GM18868 (cell line): ENCODE measurements at regions not wholly inside any gene's neighbourhood (a gene's known extent, or its start where the extent isn't known, plus 50 kb on each side); places are given as distances from the start of the nearest gene placed in this dataset.
A peak's percentile ranks its signal among the peaks of the same experiment; 100 is the strongest.
"Not testable (repeated sequence)": the region's sequence is repeated elsewhere in the genome, so short reads cannot be mapped to it uniquely, and the experiment has no call there.

ENCODE experiments used
- ATAC-seq: cut with Tn5 transposase; IDR thresholded peaks from one replicate; pipeline ENCODE4 v1.9.1; 2021; ENCODE audit warnings: mild to moderate bottlenecking, moderate library complexity; ENCODE audit not compliant: unreplicated experiment

DNA sequence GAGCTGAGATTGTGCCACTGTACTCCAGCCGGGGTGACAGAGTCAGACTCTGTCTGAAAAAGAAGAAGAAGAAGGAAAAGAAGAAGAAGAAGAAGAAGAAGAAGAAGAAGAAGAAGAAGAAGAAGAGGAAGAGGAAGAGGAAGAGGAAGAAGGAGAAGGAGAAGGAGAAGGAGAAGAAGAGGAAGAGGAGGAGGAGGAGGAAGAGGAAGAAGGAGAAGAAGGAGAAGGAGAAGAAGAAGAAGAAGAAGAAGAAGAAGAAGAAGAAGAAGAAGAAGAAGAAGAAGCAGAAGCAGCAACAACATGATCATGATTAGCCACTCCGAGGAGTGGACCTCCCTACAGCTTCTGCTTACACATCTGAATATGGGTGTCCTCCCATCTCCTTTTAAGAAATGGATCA, 100.6 kb upstream of the GATA6 start:
- ATAC-seq, result not testable (repeated sequence)

DNA sequence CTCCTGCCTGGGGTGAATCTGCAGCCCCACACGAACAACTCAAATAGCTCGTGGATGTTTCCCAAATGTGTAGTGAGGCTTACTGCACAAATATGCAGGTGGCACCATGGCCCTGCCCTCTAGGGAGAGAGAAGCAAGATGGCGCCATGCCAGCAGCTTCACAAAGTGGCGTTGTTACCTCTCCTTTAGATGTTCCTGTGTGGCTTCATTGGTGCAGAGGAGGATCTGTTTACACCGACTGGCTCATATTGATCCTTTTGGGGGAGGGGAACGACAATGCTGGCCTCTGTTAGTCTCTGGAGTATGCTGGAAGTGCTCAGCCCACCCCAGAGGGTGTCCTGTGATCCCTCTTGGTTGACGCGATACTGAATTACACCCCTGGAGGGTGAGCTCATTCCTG, 99.5 kb upstream of the GATA6 start:
- ATAC-seq, result no peak

DNA sequence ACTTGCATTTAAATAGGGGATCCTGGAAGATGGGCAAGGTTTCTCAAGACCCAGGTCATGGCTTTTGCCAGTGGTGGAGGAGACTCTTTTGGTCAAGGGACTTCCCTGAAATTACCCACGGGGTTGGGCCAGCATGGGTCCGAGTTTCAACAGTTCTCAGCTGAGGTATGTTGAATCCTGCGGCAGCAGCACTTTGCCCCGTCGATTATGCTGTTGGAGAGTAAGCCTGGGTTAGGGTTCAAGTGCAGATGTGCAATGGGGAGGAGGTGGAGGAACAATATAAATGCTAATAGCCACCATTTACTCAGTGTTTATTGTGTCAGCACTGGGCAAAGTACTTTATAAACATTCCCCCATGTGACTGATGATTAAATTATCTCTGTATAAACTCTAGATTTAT, 96.0 kb upstream of the GATA6 start:
- ATAC-seq, result no peak

DNA sequence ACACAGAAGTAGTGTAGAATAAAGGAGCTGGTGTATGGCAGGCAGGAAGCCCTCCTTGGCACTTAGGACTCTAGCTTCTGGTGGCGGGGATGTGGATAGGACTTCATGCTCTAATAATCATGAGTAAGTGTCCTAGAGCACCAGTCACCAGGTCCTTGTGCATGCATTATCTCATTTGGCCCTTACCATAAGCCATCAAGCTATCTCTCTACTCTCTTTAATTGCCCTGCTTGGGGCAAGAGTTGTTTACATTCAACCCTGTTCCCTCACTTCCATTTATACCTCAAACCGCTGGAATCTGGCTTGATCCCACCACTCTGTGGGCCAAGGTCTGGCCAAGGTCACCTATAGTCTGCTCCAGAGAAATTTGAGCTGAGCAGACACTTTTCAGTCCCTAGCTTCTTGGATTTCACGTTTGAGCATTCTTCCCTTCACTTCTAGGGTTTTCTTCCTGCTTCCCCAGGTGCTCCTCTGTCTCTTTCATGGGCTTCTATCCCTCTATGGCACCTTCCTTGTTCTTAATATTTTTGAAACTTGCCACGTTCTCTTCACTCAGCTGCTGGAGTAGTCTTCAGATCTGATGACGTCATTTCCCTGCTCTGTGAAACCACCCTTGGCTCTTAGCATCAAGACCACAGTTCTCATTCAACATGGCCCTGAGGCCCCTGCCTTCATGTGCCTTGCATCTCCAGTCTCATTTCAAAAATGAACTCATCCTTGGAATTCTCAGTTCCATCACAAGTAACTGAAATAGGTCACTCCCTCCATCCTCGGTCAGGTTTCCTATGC, 94.9 kb upstream of the GATA6 start:
- ATAC-seq, result no peak

- no peak for ATAC-seq
Measured at GRCh38 chr18:22080035-22080434, 89.4 kb upstream of the GATA6 start.

DNA sequence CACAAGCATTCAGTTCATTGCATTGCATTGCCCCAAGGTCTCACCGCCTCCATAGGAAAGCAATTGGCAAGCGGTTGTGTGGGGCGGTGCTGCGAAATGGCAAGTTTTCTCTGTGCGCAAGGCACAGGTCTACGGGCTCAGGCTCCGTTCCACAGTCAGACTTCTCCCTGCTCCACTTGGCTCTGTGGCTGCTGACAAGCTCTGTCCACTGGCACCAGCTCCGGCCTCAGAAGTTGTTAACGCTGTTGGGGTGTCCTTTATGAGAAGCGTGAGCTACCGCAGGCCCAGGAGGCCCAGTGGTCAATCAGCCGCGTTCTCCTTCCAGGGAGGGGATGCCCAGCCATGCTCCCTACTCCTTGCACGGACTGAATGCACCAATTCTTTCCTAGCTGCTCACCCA, 87.0 kb upstream of the GATA6 start:
- ATAC-seq, result no peak

- ATAC-seq, result no peak
Measured at GRCh38 chr18:22084547-22084946, 84.8 kb upstream of the GATA6 start.

DNA sequence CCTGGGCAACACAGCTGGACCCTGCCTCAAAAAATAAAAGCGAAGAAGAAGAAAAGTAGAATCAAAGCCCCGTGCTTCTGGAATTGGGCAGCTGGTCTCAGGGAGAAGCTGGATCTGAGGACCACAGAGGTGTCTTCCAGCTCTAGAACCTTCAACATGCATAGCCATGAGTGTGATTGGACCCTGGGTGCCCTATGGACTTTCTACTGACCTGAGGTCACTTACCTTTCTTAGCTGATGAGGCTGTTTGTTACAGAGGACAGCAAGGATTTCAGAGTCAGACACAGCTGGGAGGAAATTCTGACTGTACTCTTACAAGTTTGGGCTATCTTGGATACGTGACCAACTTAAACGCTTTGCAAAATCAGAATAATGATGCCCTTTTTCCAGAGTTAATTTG, 82.4 kb upstream of the GATA6 start:
- ATAC-seq, result no peak

- ATAC-seq, result no peak
Measured at GRCh38 chr18:22088029-22088428, 81.4 kb upstream of the GATA6 start.

GRCh38 chr18:22088996-22089640, 80.3 kb upstream of the GATA6 start:
- ATAC-seq, result no peak

DNA sequence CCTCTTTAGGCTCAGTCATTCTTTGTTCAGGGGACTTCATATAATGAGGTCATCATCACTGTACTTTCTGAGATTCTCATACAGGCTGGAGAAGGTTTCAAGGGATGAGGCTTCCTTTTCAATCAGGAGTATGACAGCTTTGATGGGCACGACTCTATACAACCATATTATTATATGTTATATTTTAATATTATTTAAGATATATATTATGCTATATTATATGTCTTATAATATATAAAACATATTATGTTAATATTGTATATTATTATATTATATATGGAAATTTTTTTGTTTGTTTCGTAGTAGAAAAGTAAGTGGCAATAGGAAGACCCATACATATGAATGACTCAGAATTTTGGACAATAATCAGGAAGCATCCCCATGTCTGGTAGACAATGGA, 78.0 kb upstream of the GATA6 start:
- no peak for ATAC-seq

GRCh38 chr18:22093731-22094357, 75.5 kb upstream of the GATA6 start:
- ATAC-seq, result no peak

DNA sequence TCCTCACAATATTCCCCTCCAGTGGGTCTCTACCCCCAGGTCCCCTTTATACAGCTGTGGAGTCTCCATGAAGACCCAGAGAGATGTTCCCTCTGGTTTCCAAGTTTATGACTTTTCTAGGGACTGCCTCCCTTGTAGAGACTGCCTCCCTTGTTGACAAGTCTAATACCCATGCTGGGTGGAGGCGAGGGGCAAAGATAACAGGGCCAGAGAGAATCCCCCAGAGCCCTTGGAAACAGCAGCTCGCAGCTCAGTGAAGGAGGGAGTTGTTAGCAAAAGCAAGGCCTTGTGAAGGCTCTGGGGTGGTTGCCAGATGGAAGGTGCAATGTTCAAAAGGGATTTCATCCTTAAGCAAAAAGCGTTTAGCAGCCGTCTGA, 75.0 kb upstream of the GATA6 start:
- ATAC-seq, result no peak

GRCh38 chr18:22098563-22098989, 70.8 kb upstream of the GATA6 start:
- no peak for ATAC-seq

DNA sequence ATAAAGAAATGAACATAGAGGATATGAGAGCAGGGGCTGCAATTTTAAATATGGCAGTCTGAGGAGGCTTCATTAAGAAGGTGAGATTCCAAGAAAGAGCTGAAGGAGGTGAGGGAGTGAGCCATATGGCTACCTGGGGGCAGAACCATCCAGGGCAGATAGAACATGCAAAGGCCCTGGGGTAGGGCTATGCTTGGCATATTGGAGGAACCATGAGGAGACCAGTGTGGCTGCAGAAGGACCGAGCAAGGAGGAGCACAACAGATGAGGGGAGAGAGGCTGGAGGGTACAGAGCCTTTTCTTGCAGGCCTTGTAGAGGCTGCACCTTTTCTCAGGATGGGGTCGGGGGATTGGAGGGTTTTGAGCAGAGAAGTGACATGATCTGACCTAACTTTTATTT, 69.5 kb upstream of the GATA6 start:
- no peak for ATAC-seq

DNA sequence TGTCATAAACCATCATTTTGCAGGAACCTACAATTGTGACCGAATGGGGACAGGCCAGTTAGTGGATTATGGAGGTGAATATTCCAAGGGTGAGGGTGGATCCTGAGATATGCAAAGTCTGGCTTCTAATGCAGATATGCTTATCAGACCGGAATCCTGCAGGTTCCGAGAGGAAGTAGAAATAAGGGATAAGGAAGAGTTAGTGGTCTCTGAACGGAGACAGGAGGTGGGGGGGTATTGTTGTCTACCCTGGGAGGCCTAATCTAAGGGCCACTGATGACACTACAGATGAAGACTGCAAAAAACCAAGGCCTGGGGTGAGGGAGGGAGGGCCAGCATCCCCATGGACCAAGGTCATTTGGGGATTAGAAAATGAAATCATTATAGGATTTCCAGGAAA, 67.7 kb upstream of the GATA6 start:
- ATAC-seq, result no peak

DNA sequence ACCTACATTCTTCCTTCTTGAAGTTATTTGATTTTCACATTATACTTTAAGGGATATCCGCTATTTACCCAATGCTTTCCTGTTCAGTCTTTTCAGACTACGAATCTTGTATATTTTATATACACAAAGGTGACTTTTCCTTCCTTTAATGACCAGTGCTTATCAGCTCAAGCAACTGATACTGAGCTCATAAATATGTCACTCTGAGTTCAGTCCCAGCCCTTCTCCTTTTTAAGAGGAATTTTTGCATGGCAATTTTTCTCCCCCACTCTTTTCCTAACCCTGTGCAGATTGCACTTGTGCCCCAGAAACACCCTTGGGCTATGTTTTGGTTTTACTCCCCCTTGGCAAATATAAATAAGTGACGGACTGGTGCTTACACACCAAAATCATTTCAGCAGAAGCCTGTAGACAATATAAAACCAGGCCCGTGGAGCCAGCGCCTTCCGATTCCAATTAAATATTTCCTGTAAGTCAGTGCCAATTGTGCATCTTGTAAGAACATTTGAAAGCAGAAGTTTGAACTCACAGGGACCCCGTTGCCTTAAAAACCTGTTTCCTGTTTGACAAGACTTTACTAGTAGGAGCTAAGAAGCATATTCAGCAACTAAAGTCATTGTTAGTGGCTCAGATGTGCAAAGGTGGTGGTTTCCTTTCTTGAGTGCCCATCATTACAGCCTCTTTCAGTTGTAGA, 66.3 kb upstream of the GATA6 start:
- ATAC-seq, result no peak

DNA sequence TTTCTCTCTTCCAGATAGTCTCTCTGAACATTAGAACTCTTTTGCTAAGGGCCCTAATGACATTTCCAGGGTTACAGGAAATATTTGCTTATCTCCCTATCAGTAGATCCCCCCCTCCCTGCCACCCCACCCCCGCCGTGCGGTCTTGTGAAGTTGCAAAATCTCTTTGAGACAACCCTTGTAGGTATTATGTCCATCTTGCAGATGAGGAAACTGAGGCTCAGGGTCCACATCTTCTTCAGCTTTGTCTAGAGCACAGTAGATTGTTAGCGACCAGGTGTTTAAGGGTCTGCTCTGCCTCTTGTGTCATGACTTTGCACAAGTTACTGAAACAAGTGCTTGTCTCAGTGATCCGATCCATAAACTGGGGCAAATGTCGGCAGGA, 65.8 kb upstream of the GATA6 start:
- ATAC-seq, result no peak

GRCh38 chr18:22106536-22107292, 62.7 kb upstream of the GATA6 start:
- no peak for ATAC-seq

- ATAC-seq, result no peak
Measured at GRCh38 chr18:22108674-22109073, 60.7 kb upstream of the GATA6 start.

DNA sequence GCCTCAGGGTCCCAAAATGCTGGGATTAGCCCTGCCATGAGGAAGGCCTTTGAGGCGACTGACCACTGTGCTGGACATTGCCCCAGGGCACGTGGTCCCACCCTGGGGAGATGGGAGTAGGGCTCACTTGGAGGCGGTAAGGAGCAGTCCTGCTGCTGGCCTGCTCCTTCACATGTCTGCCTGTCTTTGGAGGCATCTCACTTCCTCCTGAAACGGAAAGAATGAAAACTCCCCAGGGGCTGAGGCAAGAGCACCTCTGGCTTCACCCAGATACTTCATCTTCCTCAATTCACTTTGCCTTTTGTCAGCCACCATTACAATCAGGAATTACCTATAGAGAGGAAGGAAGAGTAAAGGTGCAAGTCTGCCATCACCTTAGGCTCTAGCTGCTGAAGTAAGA, 59.9 kb upstream of the GATA6 start:
- peak; percentile 67 for ATAC-seq
